ENCODE measurements at regions not wholly inside any gene's neighbourhood (a gene's known extent, or its start where the extent isn't known, plus 50 kb on each side); places are given as distances from the start of the nearest gene placed in this dataset.

DNA sequence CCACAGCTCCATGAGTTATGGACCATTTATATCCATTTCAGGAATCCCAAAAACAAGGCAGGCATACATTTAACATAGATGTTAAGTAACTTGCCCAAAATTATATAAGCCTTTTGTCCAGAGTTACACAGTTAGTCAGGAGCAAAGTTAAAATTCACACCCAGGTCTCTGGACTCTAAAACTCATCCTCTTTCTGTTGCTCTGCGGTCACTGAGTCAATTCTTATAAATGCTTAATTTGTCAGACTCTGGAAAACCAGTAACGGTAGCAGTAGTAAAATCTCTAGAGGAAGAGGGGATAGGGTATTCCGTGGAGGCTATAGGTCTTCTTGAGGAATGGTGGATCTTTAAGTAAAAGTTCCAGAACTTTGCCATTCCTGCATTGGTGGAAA, 223.6 kb upstream of the JUN start:
- peaks cover 6% of the 10 kb centered on the region for H3K4me1 ChIP-seq (ENCODE audit: control insufficient read depth, extremely low read depth, insufficient read depth, low read length)
- H3K79me2 ChIP-seq (ENCODE audit: control insufficient read depth, insufficient read depth, low read length), result no peaks in the 10 kb centered on the region
- dilution Hi-C loops (cut with MboI; ENCODE audit: extremely low pct_ligation_motif_present, low sequenced_read_pairs), result no loop called here
- DNase-seq (ENCODE audit: low read depth, low spot score) (no peak), FAIRE-seq (no peak)
- H3K36me3 ChIP-seq (ENCODE audit: control insufficient read depth in 2 of 2, extremely low read depth in 1 of 2, insufficient read depth in 2 of 2, low read length in 2 of 2), result no peaks in the 10 kb centered on the region
- H2AFZ ChIP-seq (ENCODE audit: control insufficient read depth, low read length), result no peak overlapping the region
- no peak overlapping the region for H3K9ac ChIP-seq (ENCODE audit: control insufficient read depth, extremely low read depth, insufficient read depth, low read length)
- TF ChIP-seq CTCF (optimal IDR thresholded peaks at IDR 0.05 in 1 of 3, IDR thresholded peaks at IDR 0.05 in 1 of 3, conservative IDR thresholded peaks at IDR 0.05 in 1 of 3; ENCODE audit: extremely low read depth in 1 of 3, insufficient read depth in 2 of 3, low read length in 3 of 3) (no peak), EZH2 (IDR thresholded peaks at IDR 0.05; ENCODE audit: low read length) (no peak)
- no peaks in the 10 kb centered on the region for H3K9me3 ChIP-seq (ENCODE audit: control insufficient read depth, low read depth, low read length)
- no peak overlapping the region for H3K27ac ChIP-seq (ENCODE audit: control insufficient read depth, insufficient read depth, low read length)
- no peak overlapping the region for H3K4me2 ChIP-seq (ENCODE audit: control insufficient read depth, extremely low read depth, insufficient read depth, low read depth, low read length)
- H3K4me3 ChIP-seq (ENCODE audit: control insufficient read depth in 2 of 3, extremely low read depth in 1 of 3, insufficient read depth in 2 of 3, low read depth in 1 of 3, low read length in 3 of 3), result no peak overlapping the region
- H3K9me1 ChIP-seq (ENCODE audit: control insufficient read depth, extremely low read depth, insufficient read depth, low read length), result no peaks in the 10 kb centered on the region
- H4K20me1 ChIP-seq (ENCODE audit: control insufficient read depth, extremely low read depth, insufficient read depth, low read length), result no peaks in the 10 kb centered on the region
- H3K27me3 ChIP-seq (ENCODE audit: control insufficient read depth, extremely low read depth, insufficient read depth, low read length), result no peaks in the 10 kb centered on the region

DNA sequence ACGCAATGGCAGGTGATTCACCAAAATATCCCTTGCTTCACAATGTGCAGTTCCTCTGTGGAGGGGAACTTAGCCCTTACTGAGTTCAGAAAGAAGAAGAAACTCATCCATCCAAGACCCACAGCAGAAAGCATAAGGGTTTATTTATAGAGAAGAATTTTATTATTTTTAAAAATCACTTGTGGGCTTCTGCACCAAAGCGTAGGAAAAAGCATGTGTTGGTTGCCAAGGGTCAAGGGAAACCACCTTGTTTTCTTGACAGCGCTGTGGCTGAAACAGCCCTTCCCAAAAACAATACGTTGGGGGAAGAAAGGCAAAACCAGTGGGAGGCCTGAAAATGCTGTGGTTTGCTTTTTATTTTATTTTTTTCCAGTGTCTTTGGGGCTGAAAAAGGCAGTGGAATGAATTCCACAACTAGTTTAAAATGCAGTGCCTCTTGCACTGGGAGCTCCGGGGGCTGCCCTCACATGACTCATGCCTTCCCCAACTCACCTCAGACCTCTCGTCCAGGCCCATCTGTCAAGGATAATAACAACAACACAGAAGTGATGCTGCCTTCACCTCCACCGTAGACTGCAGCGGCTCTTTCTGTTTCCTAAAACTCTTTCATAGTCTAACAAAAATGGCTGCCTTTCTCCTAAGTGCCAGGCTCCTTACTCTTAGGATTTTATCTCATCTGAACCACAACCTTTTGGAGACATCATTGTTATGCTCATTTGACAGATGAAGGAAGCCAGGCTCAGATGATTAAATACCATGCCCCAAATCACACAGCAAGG, 224.2 kb upstream of the JUN start:
- dilution Hi-C loops (cut with MboI; ENCODE audit: extremely low pct_ligation_motif_present, low sequenced_read_pairs), result no loop called here
- Histone ChIP-seq H3K4me1 (ENCODE audit: control insufficient read depth, extremely low read depth, insufficient read depth, low read length) (peaks cover 10% of the 10 kb centered on the region), H3K27me3 (ENCODE audit: control insufficient read depth, extremely low read depth, insufficient read depth, low read length) (no peaks in the 10 kb centered on the region), H4K20me1 (ENCODE audit: control insufficient read depth, extremely low read depth, insufficient read depth, low read length) (no peaks in the 10 kb centered on the region), H3K9ac (ENCODE audit: control insufficient read depth, extremely low read depth, insufficient read depth, low read length) (no peak overlapping the region), H3K27ac (ENCODE audit: control insufficient read depth, insufficient read depth, low read length) (no peak overlapping the region), H3K4me2 (ENCODE audit: control insufficient read depth, extremely low read depth, insufficient read depth, low read depth, low read length) (no peak overlapping the region), H3K9me3 (ENCODE audit: control insufficient read depth, low read depth, low read length) (no peaks in the 10 kb centered on the region), H2AFZ (ENCODE audit: control insufficient read depth, low read length) (no peak overlapping the region), H3K9me1 (ENCODE audit: control insufficient read depth, extremely low read depth, insufficient read depth, low read length) (no peaks in the 10 kb centered on the region), H3K36me3 (ENCODE audit: control insufficient read depth in 2 of 2, extremely low read depth in 1 of 2, insufficient read depth in 2 of 2, low read length in 2 of 2) (no peaks in the 10 kb centered on the region), H3K4me3 (ENCODE audit: control insufficient read depth in 2 of 3, extremely low read depth in 1 of 3, insufficient read depth in 2 of 3, low read depth in 1 of 3, low read length in 3 of 3) (no peak overlapping the region), H3K79me2 (ENCODE audit: control insufficient read depth, insufficient read depth, low read length) (no peaks in the 10 kb centered on the region)
- DNase-seq (ENCODE audit: low read depth, low spot score), result no peak
- TF ChIP-seq CTCF (optimal IDR thresholded peaks at IDR 0.05 in 1 of 3, IDR thresholded peaks at IDR 0.05 in 1 of 3, conservative IDR thresholded peaks at IDR 0.05 in 1 of 3; ENCODE audit: extremely low read depth in 1 of 3, insufficient read depth in 2 of 3, low read length in 3 of 3), result no peak
- no peak for TF ChIP-seq EZH2 (IDR thresholded peaks at IDR 0.05; ENCODE audit: low read length)
- FAIRE-seq, result no peak
